ENCODE measurements at regions not wholly inside any gene's neighbourhood (a gene's known extent, or its start where the extent isn't known, plus 50 kb on each side); places are given as distances from the start of the nearest gene placed in this dataset.

DNA sequence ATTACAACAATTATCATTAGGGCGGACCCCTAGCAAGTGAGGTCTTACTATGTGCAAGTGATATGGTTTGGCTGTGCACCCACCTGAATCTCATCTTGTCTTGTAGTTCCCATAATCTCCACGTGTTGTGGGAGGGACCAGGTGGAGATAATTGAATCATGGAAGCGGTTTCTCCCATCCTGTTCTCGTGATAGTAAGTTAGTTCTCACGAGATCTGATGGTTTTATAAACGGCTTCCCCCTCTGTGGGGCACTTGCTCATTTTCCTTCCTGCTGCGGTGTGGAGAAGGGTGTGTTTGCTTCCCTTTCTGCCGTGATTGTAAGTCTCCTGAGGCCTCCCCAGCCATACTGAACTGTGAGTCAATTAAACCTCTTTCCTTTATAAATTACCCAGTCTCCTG, 96.1 kb upstream of the CDK6 start:
- no peak for DNase-seq (ENCODE audit: low read depth in 1 of 2, low spot score in 1 of 2)
- TF ChIP-seq GABPA (IDR thresholded peaks at IDR 0.05; ENCODE audit: low read depth) (no peak), SPI1 (IDR thresholded peaks at IDR 0.05; ENCODE audit: borderline replicate concordance, low read depth) (no peak), POLR2AphosphoS5 (IDR thresholded peaks at IDR 0.05; ENCODE audit: low read depth) (no peak)
- TF ChIP-seq, protein P1, sequence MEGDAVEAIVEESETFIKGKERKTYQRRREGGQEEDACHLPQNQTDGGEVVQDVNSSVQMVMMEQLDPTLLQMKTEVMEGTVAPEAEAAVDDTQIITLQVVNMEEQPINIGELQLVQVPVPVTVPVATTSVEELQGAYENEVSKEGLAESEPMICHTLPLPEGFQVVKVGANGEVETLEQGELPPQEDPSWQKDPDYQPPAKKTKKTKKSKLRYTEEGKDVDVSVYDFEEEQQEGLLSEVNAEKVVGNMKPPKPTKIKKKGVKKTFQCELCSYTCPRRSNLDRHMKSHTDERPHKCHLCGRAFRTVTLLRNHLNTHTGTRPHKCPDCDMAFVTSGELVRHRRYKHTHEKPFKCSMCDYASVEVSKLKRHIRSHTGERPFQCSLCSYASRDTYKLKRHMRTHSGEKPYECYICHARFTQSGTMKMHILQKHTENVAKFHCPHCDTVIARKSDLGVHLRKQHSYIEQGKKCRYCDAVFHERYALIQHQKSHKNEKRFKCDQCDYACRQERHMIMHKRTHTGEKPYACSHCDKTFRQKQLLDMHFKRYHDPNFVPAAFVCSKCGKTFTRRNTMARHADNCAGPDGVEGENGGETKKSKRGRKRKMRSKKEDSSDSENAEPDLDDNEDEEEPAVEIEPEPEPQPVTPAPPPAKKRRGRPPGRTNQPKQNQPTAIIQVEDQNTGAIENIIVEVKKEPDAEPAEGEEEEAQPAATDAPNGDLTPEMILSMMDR (IDR thresholded peaks at IDR 0.05; ENCODE audit: insufficient read depth, low read length) = no peak
- TF ChIP-seq, protein P2, sequence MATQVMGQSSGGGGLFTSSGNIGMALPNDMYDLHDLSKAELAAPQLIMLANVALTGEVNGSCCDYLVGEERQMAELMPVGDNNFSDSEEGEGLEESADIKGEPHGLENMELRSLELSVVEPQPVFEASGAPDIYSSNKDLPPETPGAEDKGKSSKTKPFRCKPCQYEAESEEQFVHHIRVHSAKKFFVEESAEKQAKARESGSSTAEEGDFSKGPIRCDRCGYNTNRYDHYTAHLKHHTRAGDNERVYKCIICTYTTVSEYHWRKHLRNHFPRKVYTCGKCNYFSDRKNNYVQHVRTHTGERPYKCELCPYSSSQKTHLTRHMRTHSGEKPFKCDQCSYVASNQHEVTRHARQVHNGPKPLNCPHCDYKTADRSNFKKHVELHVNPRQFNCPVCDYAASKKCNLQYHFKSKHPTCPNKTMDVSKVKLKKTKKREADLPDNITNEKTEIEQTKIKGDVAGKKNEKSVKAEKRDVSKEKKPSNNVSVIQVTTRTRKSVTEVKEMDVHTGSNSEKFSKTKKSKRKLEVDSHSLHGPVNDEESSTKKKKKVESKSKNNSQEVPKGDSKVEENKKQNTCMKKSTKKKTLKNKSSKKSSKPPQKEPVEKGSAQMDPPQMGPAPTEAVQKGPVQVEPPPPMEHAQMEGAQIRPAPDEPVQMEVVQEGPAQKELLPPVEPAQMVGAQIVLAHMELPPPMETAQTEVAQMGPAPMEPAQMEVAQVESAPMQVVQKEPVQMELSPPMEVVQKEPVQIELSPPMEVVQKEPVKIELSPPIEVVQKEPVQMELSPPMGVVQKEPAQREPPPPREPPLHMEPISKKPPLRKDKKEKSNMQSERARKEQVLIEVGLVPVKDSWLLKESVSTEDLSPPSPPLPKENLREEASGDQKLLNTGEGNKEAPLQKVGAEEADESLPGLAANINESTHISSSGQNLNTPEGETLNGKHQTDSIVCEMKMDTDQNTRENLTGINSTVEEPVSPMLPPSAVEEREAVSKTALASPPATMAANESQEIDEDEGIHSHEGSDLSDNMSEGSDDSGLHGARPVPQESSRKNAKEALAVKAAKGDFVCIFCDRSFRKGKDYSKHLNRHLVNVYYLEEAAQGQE (IDR thresholded peaks at IDR 0.05; ENCODE audit: insufficient replicate concordance, low read depth) = no peak
- Histone ChIP-seq H3K27me3 (ENCODE audit: insufficient read depth, poor library complexity, severe bottlenecking) (no peaks in the 10 kb centered on the region), H3K4me3 (replicated peaks; ENCODE audit: insufficient read depth, low read length) (no peak overlapping the region), H3K27ac (replicated peaks) (no peak overlapping the region)

DNA sequence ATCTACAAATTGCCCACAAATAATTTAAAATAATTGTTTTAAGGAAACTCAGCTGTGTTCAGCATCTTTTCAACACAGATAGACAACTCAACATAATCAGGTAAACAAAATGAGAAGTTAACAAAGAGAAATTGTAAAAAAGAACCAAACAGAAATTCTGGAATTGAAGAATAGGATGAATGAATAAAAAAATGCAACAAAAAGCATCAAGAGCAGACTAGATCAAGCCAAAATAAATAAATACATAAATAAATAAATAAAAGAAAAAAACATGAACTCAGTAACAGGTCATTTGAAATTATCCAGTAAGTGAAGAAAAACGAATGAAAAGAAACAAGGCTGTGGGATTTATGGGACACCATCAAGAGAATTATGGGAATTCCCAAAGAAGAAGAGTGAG, 94.0 kb upstream of the CDK6 start:
- DNase-seq (ENCODE audit: low read depth in 1 of 2, low spot score in 1 of 2) = no peak
- TF ChIP-seq SPI1 (IDR thresholded peaks at IDR 0.05; ENCODE audit: borderline replicate concordance, low read depth) = no peak
- TF ChIP-seq, protein P2 (IDR thresholded peaks at IDR 0.05; ENCODE audit: insufficient replicate concordance, low read depth) = no peak
- TF ChIP-seq, protein P1 (IDR thresholded peaks at IDR 0.05; ENCODE audit: insufficient read depth, low read length) = no peak
- no peak for TF ChIP-seq POLR2AphosphoS5 (IDR thresholded peaks at IDR 0.05; ENCODE audit: low read depth)
- no peak for TF ChIP-seq GABPA (IDR thresholded peaks at IDR 0.05; ENCODE audit: low read depth)
- H3K27ac ChIP-seq (replicated peaks) = no peak overlapping the region
- no peaks in the 10 kb centered on the region for H3K27me3 ChIP-seq (ENCODE audit: insufficient read depth, poor library complexity, severe bottlenecking)
- H3K4me3 ChIP-seq (replicated peaks; ENCODE audit: insufficient read depth, low read length) = no peak overlapping the region

DNA sequence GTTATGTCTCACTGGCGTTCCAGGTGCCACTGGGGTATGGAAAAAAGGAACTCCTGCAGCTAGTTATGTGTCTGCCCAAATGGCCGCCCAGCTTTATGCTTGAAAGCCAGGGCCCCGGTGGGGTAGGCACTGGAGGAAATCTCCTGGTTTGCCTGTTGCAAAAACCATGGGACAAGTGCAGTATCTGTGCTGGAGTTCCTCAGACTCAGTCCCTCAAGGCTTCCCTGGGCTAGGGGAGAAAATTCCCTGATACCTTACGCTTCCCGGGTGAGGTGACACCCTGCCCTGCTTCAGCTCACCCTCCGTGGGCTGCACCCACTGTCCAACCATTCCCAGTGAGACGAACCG, 90.3 kb upstream of the CDK6 start:
- Histone ChIP-seq H3K27ac (replicated peaks) (no peak overlapping the region), H3K4me3 (replicated peaks; ENCODE audit: insufficient read depth, low read length) (no peak overlapping the region)

More for the DNA sequence above, 90.3 kb upstream of the CDK6 start:
- TF ChIP-seq SPI1 (IDR thresholded peaks at IDR 0.05; ENCODE audit: borderline replicate concordance, low read depth) = no peak
- TF ChIP-seq GABPA (IDR thresholded peaks at IDR 0.05; ENCODE audit: low read depth) = no peak
- TF ChIP-seq, protein P2 (IDR thresholded peaks at IDR 0.05; ENCODE audit: insufficient replicate concordance, low read depth) = no peak
- TF ChIP-seq, protein P1 (IDR thresholded peaks at IDR 0.05; ENCODE audit: insufficient read depth, low read length) = no peak
- no peak for TF ChIP-seq POLR2AphosphoS5 (IDR thresholded peaks at IDR 0.05; ENCODE audit: low read depth)
- no peaks in the 10 kb centered on the region for H3K27me3 ChIP-seq (ENCODE audit: insufficient read depth, poor library complexity, severe bottlenecking)
- no peak for DNase-seq (ENCODE audit: low read depth in 1 of 2, low spot score in 1 of 2)

Measured in HL-60 (cell line).